Testis (tissue), 2 donors: ENCODE measurements at regions not wholly inside any gene's neighbourhood (a gene's known extent, or its start where the extent isn't known, plus 50 kb on each side); places are given as distances from the start of the nearest gene placed in this dataset.

ENCODE experiments used
- CTCF ChIP-seq, 3 experiments: fragments of 450-650 bp in 2 of 3; fragments of 200-600 bp in 1 of 3; sonication (generic) in 1 of 3; IDR thresholded peaks; one replicate each; pipeline ENCODE4 v1.5.1; 2016 to 2019; ENCODE audit warnings: antibody characterized with exemption in 3 of 3, mild to moderate bottlenecking in 2 of 3, moderate library complexity in 1 of 3
- POLR2A ChIP-seq: fragments of 450-650 bp; IDR thresholded peaks from one replicate; pipeline ENCODE4 v1.6.1; 2017; ENCODE audit warnings: antibody characterized with exemption, mild to moderate bottlenecking, moderate library complexity

GRCh38 chr7:108808549-108809266, 239.0 kb downstream of the DNAJB9 start:
- TF ChIP-seq CTCF (IDR thresholded peaks at IDR 0.05) (no peak), POLR2A (no peak)
